ENCODE measurements at regions not wholly inside any gene's neighbourhood (a gene's known extent, or its start where the extent isn't known, plus 50 kb on each side); places are given as distances from the start of the nearest gene placed in this dataset.
"Not testable (repeated sequence)": the region's sequence is repeated elsewhere in the genome, so short reads cannot be mapped to it uniquely, and the experiment has no call there.

DNA sequence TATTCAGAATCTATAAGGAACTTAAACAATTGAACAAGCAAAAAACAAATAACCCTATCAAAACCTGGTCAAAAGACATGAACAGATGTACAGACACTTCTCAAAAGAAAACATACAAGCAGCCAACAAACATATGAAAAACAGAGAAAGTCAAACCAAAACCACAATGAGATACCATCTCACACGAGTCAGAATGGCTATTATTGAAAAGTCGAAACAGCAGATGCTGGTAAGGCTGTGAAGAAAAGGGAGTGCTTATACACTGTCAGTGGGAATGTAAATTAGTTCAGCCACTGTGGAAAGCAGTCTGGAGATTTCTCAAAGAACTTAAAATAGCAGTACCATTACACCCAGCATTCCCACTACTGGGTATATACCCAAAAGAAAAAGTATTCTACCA is 520.1 kb downstream of the LTN1 start:
- TF ChIP-seq, protein P1, sequence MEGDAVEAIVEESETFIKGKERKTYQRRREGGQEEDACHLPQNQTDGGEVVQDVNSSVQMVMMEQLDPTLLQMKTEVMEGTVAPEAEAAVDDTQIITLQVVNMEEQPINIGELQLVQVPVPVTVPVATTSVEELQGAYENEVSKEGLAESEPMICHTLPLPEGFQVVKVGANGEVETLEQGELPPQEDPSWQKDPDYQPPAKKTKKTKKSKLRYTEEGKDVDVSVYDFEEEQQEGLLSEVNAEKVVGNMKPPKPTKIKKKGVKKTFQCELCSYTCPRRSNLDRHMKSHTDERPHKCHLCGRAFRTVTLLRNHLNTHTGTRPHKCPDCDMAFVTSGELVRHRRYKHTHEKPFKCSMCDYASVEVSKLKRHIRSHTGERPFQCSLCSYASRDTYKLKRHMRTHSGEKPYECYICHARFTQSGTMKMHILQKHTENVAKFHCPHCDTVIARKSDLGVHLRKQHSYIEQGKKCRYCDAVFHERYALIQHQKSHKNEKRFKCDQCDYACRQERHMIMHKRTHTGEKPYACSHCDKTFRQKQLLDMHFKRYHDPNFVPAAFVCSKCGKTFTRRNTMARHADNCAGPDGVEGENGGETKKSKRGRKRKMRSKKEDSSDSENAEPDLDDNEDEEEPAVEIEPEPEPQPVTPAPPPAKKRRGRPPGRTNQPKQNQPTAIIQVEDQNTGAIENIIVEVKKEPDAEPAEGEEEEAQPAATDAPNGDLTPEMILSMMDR (IDR thresholded peaks at IDR 0.05; ENCODE audit: low read depth, low read length): not testable (repeated sequence)
- not testable (repeated sequence) for TF ChIP-seq POLR2A (IDR thresholded peaks at IDR 0.05; ENCODE audit: extremely low read depth, insufficient read length); MYC (IDR thresholded peaks at IDR 0.05; ENCODE audit: low read depth, low read length)

All from NB4 (cell line).